NCI-H146 treated with DMSO at 0.1 percent for 48 hours (cell line): ENCODE measurements at regions not wholly inside any gene's neighbourhood (a gene's known extent, or its start where the extent isn't known, plus 50 kb on each side); places are given as distances from the start of the nearest gene placed in this dataset.

Source experiments
- DNase-seq: peaks from one replicate; lab custom pipeline; 2025; ENCODE audit not compliant: unreplicated experiment; lab: John Stamatoyannopoulos, UW

DNA sequence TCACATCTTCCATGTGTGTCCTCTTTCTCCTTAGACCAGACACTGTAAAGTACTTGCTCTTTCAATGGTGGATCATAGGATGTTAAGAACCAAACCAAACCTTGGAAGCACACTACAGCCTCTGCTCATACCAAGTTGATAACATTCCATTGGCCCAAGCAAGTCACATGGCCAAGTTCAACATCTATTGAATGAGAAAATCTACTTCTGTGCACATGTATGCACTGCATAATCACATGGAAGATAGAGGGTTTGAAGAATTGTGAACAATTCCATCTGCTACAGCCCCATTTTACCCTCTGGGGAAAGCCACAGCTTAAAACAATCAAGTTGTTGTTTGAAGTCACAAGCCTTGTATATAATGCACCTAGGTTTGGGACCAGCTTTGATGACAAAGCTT lies 68.2 kb downstream of the MFAP3 start:
- no peak for DNase-seq

- no peak for DNase-seq
Observed at GRCh38 chr5:154107756-154108155, 69.0 kb downstream of the MFAP3 start.

GRCh38 chr5:154109416-154110106 lies 70.8 kb downstream of the MFAP3 start:
- peak; percentile 3 for DNase-seq

GRCh38 chr5:154110107-154110453 lies 71.3 kb downstream of the MFAP3 start:
- DNase-seq = no peak

- no peak for DNase-seq
Observed at GRCh38 chr5:154110716-154111115, 71.9 kb downstream of the MFAP3 start.

GRCh38 chr5:154111214-154111613 lies 72.4 kb downstream of the MFAP3 start:
- no peak for DNase-seq

GRCh38 chr5:154112255-154112654 lies 73.5 kb downstream of the MFAP3 start:
- DNase-seq = no peak

GRCh38 chr5:154115291-154115690 lies 75.2 kb upstream of the GALNT10 start:
- DNase-seq = no peak

GRCh38 chr5:154117050-154117449 lies 73.5 kb upstream of the GALNT10 start:
- DNase-seq = peak; percentile 73

- no peak for DNase-seq
Observed at GRCh38 chr5:154117930-154118329, 72.6 kb upstream of the GALNT10 start.

GRCh38 chr5:154118385-154118784 lies 72.1 kb upstream of the GALNT10 start:
- no peak for DNase-seq

GRCh38 chr5:154118893-154119336 lies 71.6 kb upstream of the GALNT10 start:
- no peak for DNase-seq

GRCh38 chr5:154129013-154129412 lies 61.5 kb upstream of the GALNT10 start:
- DNase-seq = no peak

GRCh38 chr5:154129921-154130320 lies 60.6 kb upstream of the GALNT10 start:
- DNase-seq = no peak

DNA sequence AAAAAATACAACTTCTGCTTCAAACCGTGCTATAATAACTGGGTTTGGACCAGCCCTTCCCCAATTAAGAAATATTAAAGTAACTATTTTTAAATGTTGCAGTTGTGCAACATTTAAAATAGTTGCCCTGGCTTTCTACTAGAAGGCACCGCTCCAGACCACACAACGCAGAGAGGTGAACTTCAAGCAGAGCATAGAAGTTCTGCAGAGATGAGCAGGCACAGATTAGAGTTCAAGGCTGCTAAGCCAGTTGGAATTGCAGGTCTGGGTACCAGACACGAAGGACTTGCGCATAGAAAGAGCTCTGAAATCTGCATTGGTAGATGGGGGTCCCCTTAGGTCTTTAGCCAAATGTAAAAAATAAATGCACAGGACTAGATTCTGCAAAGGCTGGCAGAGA lies 58.7 kb upstream of the GALNT10 start:
- DNase-seq = no peak

DNA sequence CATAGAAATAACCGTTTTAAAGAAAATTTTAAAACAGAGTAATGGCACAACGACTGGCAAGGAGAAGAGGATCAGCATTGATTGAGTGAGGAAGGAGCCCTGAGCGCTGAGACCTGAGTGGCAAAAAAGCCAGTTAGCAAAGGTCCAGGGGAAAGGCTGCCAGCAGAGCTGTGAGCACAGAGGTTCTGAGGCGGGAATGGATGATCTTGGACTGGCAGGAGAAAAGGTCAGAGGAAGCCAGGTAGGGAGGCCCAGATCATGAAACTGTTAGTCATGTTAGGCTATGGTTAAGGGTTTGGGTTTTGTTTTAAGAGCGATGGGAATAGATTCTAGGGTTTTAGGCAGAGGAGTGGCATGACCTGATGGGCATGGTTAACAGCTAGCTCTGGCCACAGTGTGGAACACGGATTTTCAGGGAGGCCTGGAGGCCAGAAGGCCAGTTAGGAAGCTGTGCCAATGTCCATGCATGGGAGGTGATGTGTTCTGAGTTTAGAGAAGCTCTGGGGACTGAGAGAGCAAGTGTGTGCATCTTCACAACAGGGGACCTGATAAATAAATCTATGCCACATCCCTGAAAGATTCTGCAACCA lies 57.7 kb upstream of the GALNT10 start:
- DNase-seq = no peak

DNA sequence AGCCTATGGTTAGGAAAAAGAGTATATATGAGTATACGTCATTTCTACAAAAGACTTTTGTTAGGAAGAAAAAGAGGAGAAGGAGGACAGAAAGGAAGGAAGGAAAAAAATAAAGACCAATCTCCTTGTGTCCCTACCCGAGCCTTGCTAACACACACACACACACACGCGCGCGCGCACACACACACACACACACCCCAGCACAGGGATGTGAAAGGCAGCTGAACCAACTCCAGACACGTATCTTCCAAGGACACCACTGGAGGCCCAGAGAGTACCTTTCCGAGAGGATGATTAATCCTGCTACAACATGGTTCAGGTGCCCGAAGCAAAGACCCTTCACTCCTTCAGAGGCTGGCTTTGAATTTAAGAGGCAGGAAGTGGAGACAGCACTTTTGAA lies 56.9 kb upstream of the GALNT10 start:
- DNase-seq = no peak

DNA sequence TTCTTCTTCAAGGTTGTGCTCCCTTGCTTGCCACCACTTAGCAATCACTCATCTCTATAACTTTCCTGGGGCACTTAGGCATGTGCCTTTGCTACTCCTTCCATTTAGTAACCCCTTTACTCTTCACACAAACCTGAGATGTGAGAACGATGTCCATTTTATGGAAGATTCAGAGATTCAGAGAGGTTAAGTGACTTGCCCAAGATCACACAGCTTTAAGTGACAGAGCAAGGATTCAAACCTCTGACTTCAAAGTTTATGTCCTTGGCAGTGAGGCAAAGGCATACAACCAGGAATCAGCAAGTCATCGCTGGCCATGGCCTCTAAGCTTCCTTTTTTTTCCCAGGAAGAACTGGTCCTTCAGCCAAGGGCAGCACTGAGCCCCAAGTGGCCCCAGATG lies 56.0 kb upstream of the GALNT10 start:
- DNase-seq = no peak

DNA sequence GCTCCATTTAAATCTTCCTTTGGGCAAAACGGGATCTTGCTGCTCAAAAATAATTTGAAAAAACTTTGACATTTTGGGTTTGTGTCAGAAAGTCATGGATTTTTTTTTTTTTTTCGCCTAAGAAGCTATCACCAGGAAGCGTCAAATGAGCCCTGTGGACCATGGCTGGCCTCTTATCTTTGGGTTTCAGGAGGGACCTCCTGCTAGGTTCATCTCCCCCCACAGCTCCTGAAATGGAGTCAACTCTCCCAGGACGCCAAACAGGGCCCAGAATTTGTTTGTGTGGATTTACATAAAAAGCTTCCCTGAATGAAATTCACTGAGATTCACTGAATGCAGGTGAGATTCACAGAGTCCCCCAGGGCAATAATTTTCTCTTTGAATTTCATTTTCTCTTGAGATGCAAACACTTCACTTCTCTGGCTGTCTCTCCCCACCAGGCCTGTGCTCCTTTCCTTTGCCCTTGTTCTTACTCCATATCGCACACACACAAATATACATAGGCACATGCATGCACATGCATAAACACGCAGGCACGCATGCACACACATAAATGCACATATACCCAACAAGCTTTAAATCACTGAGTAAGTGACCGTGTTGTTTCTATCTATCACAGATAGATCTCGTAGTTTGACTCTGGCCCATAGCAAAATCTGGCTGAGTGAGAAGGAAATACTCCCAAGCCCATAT lies 55.3 kb upstream of the GALNT10 start:
- DNase-seq = no peak

- no peak for DNase-seq
Observed at GRCh38 chr5:154136141-154136540, 54.4 kb upstream of the GALNT10 start.

DNA sequence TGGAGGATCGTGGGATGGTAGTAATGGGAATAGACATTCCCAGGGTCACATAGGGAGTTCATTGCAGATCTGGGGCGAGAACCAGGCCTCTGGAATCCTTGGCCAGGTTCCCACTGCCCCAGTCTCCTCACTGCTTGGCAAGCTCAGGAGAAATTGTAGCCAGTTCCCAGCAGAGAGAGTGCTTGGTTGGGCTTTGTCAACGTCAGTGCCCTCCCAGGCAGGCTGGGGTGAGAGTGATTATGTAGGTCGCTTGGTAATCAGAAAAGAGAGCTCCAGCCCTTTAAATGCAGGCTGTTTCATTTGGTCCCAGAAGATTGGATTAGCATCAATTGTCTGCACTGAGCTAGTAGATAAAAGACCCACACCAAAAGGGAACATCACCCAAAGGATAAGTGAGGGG lies 51.8 kb upstream of the GALNT10 start:
- DNase-seq = no peak

GRCh38 chr5:154140381-154140780 lies 50.2 kb upstream of the GALNT10 start:
- no peak for DNase-seq
